HG02973 (cell line): ENCODE measurements at regions not wholly inside any gene's neighbourhood (a gene's known extent, or its start where the extent isn't known, plus 50 kb on each side); places are given as distances from the start of the nearest gene placed in this dataset.

ENCODE experiments used
- ATAC-seq: cut with Tn5 transposase; IDR thresholded peaks from one replicate; pipeline ENCODE4 v1.9.1; 2021; ENCODE audit warnings: moderate library complexity; ENCODE audit not compliant: unreplicated experiment

GRCh38 chr12:27382924-27383323 lies 50.3 kb downstream of the BMAL2 start:
- ATAC-seq = no peak

- ATAC-seq = peak; percentile 63
These were observed 51.0 kb downstream of the BMAL2 start for GRCh38 chr12:27383429-27384260.

- ATAC-seq = no peak
These were observed 51.6 kb downstream of the BMAL2 start for GRCh38 chr12:27384261-27384590.

GRCh38 chr12:27385766-27386564 lies 53.3 kb downstream of the BMAL2 start:
- no peak for ATAC-seq

- no peak for ATAC-seq
These were observed 54.8 kb downstream of the BMAL2 start for GRCh38 chr12:27387473-27387872.

- no peak for ATAC-seq
These were observed 56.0 kb downstream of the BMAL2 start for GRCh38 chr12:27388650-27389049.

GRCh38 chr12:27394676-27395075 lies 51.9 kb upstream of the SMCO2 start:
- no peak for ATAC-seq

GRCh38 chr12:27396216-27396815 lies 50.2 kb upstream of the SMCO2 start:
- no peak for ATAC-seq
